HG03520 (cell line): ENCODE measurements at regions not wholly inside any gene's neighbourhood (a gene's known extent, or its start where the extent isn't known, plus 50 kb on each side); places are given as distances from the start of the nearest gene placed in this dataset.
"Not testable (repeated sequence)": the region's sequence is repeated elsewhere in the genome, so short reads cannot be mapped to it uniquely, and the experiment has no call there.

Experiments used
- ATAC-seq: cut with Tn5 transposase; IDR thresholded peaks from one replicate; pipeline ENCODE4 v1.9.1; 2021; ENCODE audit warnings: mild to moderate bottlenecking, moderate library complexity; ENCODE audit not compliant: unreplicated experiment

GRCh38 chr12:131229079-131229425 lies 275.3 kb downstream of the ADGRD1 start:
- not testable (repeated sequence) for ATAC-seq

- ATAC-seq: no peak
These were observed 276.0 kb downstream of the ADGRD1 start for GRCh38 chr12:131229426-131230339.

GRCh38 chr12:131230340-131231031 lies 276.8 kb downstream of the ADGRD1 start:
- no peak for ATAC-seq

GRCh38 chr12:131231032-131231980 lies 277.6 kb downstream of the ADGRD1 start:
- no peak for ATAC-seq

GRCh38 chr12:131232036-131232435 lies 278.3 kb downstream of the ADGRD1 start:
- no peak for ATAC-seq

- ATAC-seq: not testable (repeated sequence)
These were observed 279.2 kb downstream of the ADGRD1 start for GRCh38 chr12:131232872-131233271.

- ATAC-seq: not testable (repeated sequence)
These were observed 280.4 kb downstream of the ADGRD1 start for GRCh38 chr12:131233850-131234789.

- ATAC-seq: not testable (repeated sequence)
These were observed 281.1 kb downstream of the ADGRD1 start for GRCh38 chr12:131234841-131235271.

GRCh38 chr12:131235871-131236271 lies 282.2 kb downstream of the ADGRD1 start:
- no peak for ATAC-seq

- peak; percentile 80 for ATAC-seq
These were observed 285.8 kb downstream of the ADGRD1 start for GRCh38 chr12:131239384-131240094.

- no peak for ATAC-seq
These were observed 287.8 kb downstream of the ADGRD1 start for GRCh38 chr12:131241517-131241916.

GRCh38 chr12:131242741-131243496 lies 289.2 kb downstream of the ADGRD1 start:
- ATAC-seq: no peak

GRCh38 chr12:131244157-131244688 lies 290.5 kb downstream of the ADGRD1 start:
- ATAC-seq: not testable (repeated sequence)

GRCh38 chr12:131245161-131245560 lies 291.5 kb downstream of the ADGRD1 start:
- ATAC-seq: not testable (repeated sequence)

- ATAC-seq: no peak
These were observed 292.1 kb downstream of the ADGRD1 start for GRCh38 chr12:131245564-131246355.

GRCh38 chr12:131247026-131247725 lies 293.5 kb downstream of the ADGRD1 start:
- not testable (repeated sequence) for ATAC-seq

- not testable (repeated sequence) for ATAC-seq
These were observed 294.2 kb downstream of the ADGRD1 start for GRCh38 chr12:131247875-131248274.
